Erythroblast (primary cell): ENCODE measurements at regions not wholly inside any gene's neighbourhood (a gene's known extent, or its start where the extent isn't known, plus 50 kb on each side); places are given as distances from the start of the nearest gene placed in this dataset.

ENCODE experiments used
- GATA1 ChIP-seq: IDR thresholded peaks from 2 replicates; pipeline ENCODE4 v1.6.1; 2011; ENCODE audit warnings: low read depth, mild to moderate bottlenecking, control low read depth, low read length, moderate library complexity
- POLR2A ChIP-seq: IDR thresholded peaks from 2 replicates; pipeline ENCODE4 v1.6.1; 2011; ENCODE audit warnings: mild to moderate bottlenecking, low read length

GRCh38 chr5:97991236-97991635, 782.2 kb upstream of the RGMB start:
- TF ChIP-seq POLR2A (no peak), GATA1 (no peak)
